Thyroid gland (tissue), 4 donors: ENCODE measurements at regions not wholly inside any gene's neighbourhood (a gene's known extent, or its start where the extent isn't known, plus 50 kb on each side); places are given as distances from the start of the nearest gene placed in this dataset.

ENCODE experiments used
- DNase-seq, 2 donors: peaks; one replicate each; pipeline ENCODE4 v3.0.0-alpha.2; 2019
- H3K27ac ChIP-seq, 3 donors: fragments of 200-600 bp; sonication (generic); 1 replicate in 2 of 3; 2 replicates in 1 of 3; pipeline ENCODE4 v1.5.1; 2016 to 2019; ENCODE audit warnings: mild to moderate bottlenecking in 1 of 3, moderate library complexity in 1 of 3
- H3K27me3 ChIP-seq: fragments of 200-600 bp; sonication (generic); one replicate; pipeline ENCODE4 v1.5.1; 2019
- H3K36me3 ChIP-seq, 2 donors: fragments of 200-600 bp; sonication (generic); one replicate each; pipeline ENCODE4 v1.5.1; 2016 to 2019
- H3K4me1 ChIP-seq, 2 donors: fragments of 200-600 bp; sonication (generic); one replicate each; pipeline ENCODE4 v1.5.1; 2017 to 2019
- H3K4me3 ChIP-seq, 3 donors: fragments of 200-600 bp; sonication (generic); replicated peaks in 1 of 3; 1 replicate in 2 of 3; 2 replicates in 1 of 3; pipeline ENCODE4 v1.5.1; 2016; ENCODE audit warnings: mild to moderate bottlenecking in 1 of 3
- H3K9me3 ChIP-seq: fragments of 200-600 bp; sonication (generic); one replicate; pipeline ENCODE4 v1.5.1; 2017
- CTCF ChIP-seq, 6 experiments: fragments of 200-600 bp in 3 of 6; fragments of 450-650 bp in 3 of 6; sonication (generic) in 3 of 6; IDR thresholded peaks; one replicate each; pipeline ENCODE4 v1.5.1; 2016 to 2019; ENCODE audit warnings: antibody characterized with exemption in 6 of 6, mild to moderate bottlenecking in 2 of 6, inconsistent platforms in 1 of 6, moderate library complexity in 1 of 6
- POLR2A ChIP-seq, 2 donors: fragments of 450-650 bp; IDR thresholded peaks; one replicate each; pipeline ENCODE4 v1.6.1; 2017; ENCODE audit warnings: antibody characterized with exemption in 2 of 2, mild to moderate bottlenecking in 2 of 2, moderate library complexity in 1 of 2
- WGBS, 2 donors: methylation state at CpG; one replicate each; pipeline ENCODE4 v1.1.5; 2017; 5-methylcytosine and 5-hydroxymethylcytosine counted together
- intact Hi-C: fragments of 100-400 bp; cut with DNase I; formaldehyde crosslinking; loops from one replicate; pipeline ENCODE4 v1.15.1; 2023

DNA sequence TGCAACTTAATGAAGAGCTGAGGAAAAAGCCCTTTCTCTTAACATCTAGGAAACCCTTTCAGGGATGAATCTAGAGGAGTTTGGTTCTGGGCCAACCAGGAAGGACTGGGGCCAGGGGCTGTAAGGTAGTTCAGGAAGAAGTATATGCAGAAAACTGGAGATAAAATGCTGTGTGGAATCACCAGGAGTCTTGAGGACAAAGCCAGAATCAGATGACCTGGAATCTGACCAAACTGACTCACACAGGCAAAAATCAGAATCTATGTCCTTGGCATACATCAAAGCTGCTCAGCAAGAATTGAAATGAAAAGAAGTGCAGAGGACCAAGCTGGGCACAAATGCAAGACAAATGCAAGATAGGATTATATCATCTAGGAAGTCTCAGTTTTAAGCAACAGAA lies 59.4 kb upstream of the ATP2C1 start:
- Histone ChIP-seq H3K4me1 (peaks cover 6% of the 10 kb centered on the region in 2 donors), H3K27ac (no peak overlapping the region), H3K27me3 (no peaks in the 10 kb centered on the region), H3K36me3 (no peaks in the 10 kb centered on the region), H3K9me3 (no peaks in the 10 kb centered on the region), H3K4me3 (no peak overlapping the region)
- no peak for DNase-seq
- intact Hi-C loops: no loop called here
- no peak for TF ChIP-seq POLR2A (IDR thresholded peaks at IDR 0.05)
- TF ChIP-seq CTCF (IDR thresholded peaks at IDR 0.05): no peak

- TF ChIP-seq CTCF (IDR thresholded peaks at IDR 0.05): no peak
- no peak for TF ChIP-seq POLR2A (IDR thresholded peaks at IDR 0.05)
Observed at GRCh38 chr3:130835483-130835882, 58.4 kb upstream of the ATP2C1 start.

GRCh38 chr3:130838898-130839600 lies 54.8 kb upstream of the ATP2C1 start:
- intact Hi-C loops: no loop called here
- peaks cover 12% of the 10 kb centered on the region in 2 donors for H3K4me1 ChIP-seq
- H3K27ac ChIP-seq: peak overlapping the region in 2 of 3 donors; percentile 14 to 33
- H3K9me3 ChIP-seq: no peaks in the 10 kb centered on the region
- no peak overlapping the region for H3K4me3 ChIP-seq
- 52 to 73% methylated on average over 2 of the region's 2 CpGs for WGBS, 2 donors
- H3K36me3 ChIP-seq: no peaks in the 10 kb centered on the region
- H3K27me3 ChIP-seq: no peaks in the 10 kb centered on the region
- no peak for DNase-seq
- TF ChIP-seq CTCF (IDR thresholded peaks at IDR 0.05): no peak
- no peak for TF ChIP-seq POLR2A (IDR thresholded peaks at IDR 0.05)

More at GRCh38 chr3:130835483-130835882, 58.4 kb upstream of the ATP2C1 start:
- Histone ChIP-seq H3K4me3 (no peak overlapping the region), H3K36me3 (no peaks in the 10 kb centered on the region), H3K27ac (no peak overlapping the region), H3K9me3 (no peaks in the 10 kb centered on the region), H3K4me1 (peaks cover 12% of the 10 kb centered on the region in 2 donors), H3K27me3 (no peaks in the 10 kb centered on the region)
- DNase-seq: no peak
- WGBS, 2 donors: 87 to 95% methylated on average over 4 of the region's 4 CpGs
- intact Hi-C loops: no loop called here

DNA sequence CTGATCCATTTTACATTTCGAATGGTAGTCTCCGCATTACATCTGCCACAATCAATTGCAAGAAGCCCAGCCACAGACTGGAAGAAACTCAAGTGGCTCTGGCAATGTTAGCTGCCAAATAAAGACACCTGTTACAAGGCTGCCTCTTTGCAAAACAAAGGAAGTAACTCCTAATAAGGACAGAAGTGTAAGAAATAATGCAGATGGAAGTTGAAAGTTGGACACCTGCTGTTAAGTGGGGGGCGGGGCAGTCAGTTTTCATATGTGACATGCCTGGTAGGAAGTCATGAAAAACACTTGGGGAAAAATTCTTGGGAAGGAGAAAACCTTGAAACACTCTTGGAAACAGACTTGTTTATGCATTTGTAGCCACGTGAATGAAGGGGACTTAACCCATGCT lies 54.1 kb upstream of the ATP2C1 start:
- DNase-seq: peak; percentile 45 to 72
- no peaks in the 10 kb centered on the region for H3K36me3 ChIP-seq

More for the DNA sequence above, 54.1 kb upstream of the ATP2C1 start:
- no peak overlapping the region for H3K4me3 ChIP-seq
- TF ChIP-seq CTCF (IDR thresholded peaks at IDR 0.05): no peak
- no peak for TF ChIP-seq POLR2A (IDR thresholded peaks at IDR 0.05)
- WGBS, 2 donors: 34 to 36% methylated on average over 4 of the region's 4 CpGs
- peaks cover 12% of the 10 kb centered on the region in 2 donors for H3K4me1 ChIP-seq
- H3K27me3 ChIP-seq: no peaks in the 10 kb centered on the region
- H3K27ac ChIP-seq: peak overlapping the region in 1 of 3 donors; percentile 14
- intact Hi-C loops: no loop called here
- H3K9me3 ChIP-seq: no peaks in the 10 kb centered on the region
